NCI-H69 (cell line): ENCODE measurements at regions not wholly inside any gene's neighbourhood (a gene's known extent, or its start where the extent isn't known, plus 50 kb on each side); places are given as distances from the start of the nearest gene placed in this dataset.
A peak's percentile ranks its signal among the peaks of the same experiment; 100 is the strongest.
"Not testable (repeated sequence)": the region's sequence is repeated elsewhere in the genome, so short reads cannot be mapped to it uniquely, and the experiment has no call there.

ENCODE experiments used
- DNase-seq: peaks from one replicate; lab custom pipeline; 2025; lab: John Stamatoyannopoulos, UW

DNA sequence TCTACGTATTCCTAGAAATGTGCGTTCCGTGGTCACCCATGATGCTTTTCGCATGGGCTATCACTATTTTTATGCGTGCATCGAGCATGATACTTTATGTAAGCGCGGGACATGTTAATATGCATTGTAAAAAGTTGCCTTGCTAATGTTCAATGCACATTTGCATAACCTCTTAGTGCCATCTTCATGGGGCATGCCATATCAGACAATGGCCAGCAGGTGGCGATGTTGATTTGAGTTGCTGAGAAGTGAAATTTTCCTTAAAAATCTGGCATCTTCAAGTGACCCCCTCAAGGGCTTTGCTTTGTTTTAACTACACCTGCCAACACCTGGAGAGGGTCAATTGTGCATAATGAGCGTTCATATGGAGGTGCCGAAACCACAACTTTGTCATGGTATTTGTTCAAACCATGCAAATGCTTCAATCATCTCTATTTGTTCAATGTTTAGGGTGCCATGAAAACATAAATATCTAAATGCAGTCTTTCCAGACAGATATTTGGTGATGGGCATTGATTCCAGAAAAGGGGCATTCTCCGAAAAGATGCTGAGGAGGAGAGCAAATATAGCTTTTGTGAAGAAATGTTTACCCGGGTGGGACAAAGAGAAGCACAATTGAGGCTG is 833.9 kb upstream of the PRKX start:
- peak; percentile 89 for DNase-seq

DNA sequence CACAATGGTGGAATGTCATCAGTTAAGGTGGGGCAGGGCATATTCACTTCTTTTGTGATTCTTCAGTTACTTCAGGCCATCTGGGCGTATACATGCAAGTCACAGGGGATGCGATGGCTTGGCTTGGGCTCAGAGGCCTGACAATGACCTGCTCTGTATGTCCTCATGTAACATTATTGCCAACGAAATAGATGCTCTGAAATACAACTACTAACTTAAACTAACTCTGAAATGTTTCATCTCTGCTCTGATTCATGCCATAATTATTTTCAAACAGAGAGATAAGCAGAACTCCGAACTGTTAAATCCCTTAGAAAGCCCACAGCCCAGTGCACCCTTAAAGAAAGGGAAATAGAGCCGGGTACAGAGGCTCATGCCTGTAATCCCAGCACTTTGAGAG is 832.7 kb upstream of the PRKX start:
- DNase-seq, result not testable (repeated sequence)

DNA sequence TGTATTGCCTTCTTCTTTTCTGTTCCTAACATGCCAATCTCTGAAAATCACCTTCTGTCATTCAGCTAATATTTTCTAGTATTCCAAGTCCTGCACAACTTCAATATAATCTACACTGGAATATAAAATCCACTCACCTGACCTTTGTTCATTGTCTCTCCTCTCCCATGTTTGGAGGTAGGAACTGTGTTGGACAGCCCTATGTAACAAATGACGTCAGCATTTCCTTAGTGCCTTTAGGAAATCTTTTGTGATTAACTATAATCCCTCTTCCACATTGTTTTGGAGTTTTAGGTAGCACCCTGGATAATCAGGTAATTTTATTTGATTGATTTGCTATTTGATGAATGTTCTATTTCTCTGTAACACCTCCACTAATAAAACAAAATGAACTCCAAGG is 814.8 kb upstream of the PRKX start:
- no peak for DNase-seq

DNA sequence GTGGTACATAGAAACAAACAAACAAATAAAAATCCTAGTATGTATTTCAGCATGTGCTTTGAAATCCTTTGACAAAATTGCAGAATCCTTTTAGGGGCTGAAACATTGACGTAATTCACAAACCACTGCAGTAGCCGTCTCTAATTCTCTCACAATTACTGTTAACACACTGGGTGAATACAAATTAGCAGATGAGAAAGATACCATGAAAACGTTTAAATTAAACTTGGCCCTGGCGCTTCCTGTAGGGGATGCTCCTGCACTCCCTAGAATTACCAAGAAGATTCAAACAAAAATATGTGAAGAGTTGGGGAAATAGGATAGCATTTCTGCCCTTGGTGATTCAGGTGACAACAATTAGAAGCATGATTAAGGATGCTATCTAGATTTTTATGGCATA is 772.5 kb upstream of the PRKX start:
- DNase-seq, result no peak

DNA sequence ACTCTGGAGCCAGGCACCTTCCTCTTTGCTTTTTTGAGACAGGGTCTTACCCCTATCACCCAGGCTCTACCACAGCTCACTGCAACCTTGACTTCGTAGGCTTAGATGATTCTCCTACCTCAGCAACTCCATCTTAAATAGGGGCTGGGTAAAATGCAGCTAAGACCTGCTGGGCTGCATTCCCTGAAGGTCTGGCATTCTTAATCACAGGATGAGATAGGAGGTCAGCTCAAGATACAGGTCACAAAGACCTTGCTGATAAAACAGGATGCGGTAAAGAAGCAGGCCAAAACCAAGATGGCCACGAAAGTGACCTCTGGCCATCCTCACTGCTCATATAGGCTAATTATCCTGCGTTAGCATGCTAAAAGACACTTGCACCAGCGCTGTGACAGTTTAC is 770.8 kb upstream of the PRKX start:
- DNase-seq, result no peak

DNA sequence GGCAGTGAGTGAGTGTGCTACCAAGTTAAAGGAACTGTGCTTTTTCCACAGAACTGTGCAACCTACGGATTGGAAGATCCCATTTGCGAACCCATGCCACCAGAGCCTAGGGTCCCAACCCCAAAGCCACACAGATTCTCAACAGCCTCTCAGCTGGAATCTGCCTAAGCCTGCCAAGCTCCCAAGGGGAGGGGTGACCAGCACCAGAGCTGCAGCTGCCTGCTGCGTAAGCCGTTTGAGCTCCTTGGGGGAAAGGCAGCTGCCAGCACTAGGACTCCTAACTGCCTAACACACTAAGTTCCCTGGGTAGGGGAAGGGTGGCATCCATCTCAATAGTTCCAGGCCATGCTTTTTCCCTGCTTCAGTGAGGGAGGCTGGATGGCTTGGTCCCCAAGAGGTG is 738.1 kb upstream of the PRKX start:
- peak; percentile 1 for DNase-seq

DNA sequence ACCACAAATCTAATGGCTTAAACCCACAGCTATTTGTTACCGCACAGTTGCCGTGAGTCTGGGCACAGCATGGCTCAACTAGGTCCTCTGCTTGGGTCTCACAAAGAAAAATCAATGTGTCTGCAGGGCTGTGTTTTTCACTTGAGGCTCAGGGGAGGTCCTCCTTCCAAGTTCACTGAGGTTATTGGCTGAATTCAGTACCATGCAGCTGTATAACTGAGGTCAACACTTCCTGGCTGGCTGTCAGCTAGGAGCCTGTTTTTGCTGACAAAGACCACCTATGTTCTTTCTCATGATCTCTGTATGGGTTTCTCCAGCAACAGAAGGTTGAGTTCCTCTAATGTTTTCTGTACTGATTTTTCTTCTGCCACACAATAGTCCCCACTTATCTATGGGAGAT is 736.7 kb upstream of the PRKX start:
- no peak for DNase-seq

DNA sequence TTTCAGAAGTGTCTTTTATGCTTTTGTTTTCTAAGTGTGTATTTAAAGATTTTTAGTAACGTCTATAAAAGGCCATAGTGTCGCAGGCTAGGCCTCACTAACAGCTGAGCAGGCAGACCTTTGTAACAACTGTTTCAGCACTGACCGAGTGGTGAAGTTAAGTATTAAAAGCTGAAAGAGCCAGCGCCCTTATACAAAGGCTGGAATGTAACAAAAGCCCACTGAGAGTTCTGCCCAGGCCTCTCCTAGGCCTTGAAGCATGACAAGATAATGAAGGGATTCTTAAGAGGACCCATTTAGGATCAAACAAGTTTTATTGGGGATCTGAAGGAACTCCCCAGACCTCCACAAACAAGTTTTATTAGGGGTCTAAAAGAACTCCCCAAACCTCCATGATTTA is 722.5 kb upstream of the PRKX start:
- no peak for DNase-seq

DNA sequence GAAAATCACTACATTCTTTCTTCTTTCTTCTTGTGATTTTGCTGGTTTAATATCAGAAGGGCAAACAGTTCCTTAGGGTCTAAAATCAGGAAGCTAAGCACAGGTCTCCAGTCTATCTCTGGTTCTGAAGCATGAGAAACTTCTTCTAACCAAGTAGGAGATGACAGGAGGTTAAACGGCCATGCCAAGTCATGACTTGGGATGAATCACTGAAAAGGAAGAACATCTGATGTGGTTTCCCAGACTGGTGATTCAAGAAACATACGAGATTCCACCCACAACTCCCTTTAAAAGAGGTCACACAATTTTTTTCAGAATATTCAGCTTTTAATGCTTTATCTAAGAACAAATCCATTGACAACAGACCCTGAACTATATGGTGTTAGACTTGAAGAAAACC is 684.0 kb upstream of the PRKX start:
- DNase-seq, result no peak

DNA sequence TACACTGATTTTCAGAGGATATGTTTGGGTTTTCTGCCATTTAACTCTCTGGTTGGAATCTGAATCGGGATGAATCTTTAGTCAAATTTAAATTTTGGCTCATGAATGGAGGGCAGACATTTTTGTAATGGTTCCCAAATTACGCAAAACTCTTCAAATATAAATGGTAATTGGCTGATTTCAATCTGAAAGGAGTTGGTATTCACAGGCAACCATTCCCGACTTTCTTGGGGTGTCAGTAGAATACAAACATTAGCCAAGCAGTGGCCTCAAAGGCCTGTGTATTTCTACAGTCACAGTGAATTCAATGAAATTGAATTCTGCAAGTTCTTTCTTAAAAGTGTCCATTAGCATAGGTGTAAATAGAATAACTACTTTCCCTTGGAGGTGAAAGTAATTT is 668.8 kb upstream of the PRKX start:
- no peak for DNase-seq

DNA sequence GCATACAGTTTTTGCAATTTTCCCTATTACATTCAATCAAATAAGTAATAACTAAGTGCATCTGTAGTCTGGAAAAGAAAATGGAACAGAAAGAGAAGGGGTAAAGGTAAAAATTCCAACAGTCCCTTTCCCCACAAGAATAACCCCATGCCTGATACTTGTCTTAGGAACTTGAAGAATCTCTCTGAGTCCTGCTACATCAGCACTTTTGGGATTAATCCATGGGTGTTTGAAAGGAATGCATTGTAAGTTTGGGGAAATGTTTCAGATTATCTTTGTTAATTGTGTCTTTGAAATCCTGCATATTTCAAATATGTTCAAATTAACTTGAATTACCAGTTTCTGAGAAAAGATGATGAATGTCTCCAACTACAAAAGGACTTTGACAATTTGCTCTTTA is 667.3 kb upstream of the PRKX start:
- DNase-seq, result no peak

DNA sequence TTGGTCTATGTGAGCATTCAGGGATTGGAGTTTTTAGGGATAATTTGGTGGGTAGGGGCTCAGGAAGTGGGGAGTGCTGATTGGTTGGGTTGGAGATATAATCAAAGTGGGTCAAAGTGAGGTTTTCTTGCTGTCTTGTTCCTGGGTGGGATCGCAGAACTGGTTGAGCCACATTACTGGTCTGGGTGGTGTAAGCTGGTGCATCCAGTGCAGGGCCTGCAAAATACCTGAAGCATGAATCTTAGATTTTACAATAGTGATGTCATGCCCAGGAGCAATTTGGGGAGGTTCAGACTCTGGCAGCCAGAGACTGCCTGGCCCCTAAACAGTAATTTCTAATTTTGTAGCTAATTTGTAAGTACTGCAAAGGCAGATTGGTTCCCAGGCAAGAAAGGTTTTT is 665.6 kb upstream of the PRKX start:
- DNase-seq, result no peak

DNA sequence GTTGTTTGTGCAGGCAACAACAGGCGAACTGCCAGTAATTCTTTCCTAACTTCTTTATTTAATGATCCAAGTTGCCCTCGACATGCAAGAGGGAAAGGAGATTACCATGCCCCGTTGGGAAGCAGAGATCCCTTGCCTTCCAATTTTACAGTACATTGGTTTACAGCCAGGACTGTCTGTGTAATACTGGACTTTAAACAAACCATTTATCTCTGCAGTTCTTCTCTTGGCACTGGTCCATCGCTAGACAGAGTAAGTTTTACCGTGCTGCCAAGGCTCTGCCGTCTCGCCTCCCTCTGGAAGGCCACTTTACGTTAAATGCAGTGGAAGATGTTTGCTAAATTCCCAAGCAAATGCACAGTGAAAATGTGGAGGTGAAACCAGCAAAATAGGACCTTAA is 660.3 kb upstream of the PRKX start:
- peak; percentile 82 for DNase-seq

DNA sequence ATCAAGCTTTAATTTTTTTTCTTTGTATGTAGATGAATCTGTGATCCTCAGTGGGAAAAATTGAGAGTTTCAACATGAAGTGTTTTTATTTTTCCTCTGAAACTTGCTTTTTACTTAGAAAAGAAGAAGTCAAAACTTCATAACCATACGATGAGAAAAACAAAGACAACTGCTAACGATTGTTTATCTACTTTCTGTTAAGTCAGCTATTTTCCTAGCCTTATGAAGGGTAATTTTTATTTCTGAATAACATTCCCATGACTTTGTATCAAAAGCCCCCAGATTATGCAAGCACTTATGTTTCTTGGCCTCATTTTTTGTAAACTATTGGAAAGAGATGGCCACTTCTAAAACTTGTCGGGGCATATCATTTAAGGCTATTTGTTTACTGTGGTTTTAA is 645.1 kb upstream of the PRKX start:
- DNase-seq, result no peak

DNA sequence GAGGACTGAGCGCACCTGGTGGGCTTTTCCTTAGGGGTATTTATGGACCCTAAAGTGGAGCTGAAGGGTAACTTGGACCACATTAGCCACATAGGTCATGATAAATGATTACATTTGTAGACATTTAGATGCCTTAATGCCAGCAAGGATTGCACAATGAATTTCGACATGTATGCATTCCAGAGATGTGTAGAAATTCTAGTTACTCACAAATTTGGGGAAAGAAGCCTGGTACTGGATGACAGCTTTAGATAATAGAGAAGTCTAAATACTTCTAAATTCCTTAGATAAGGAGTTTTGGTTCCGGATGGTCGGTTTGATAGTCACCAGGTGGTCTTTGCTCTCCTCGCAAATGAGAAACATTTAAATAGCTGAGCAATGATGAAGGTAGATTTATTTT is 609.5 kb upstream of the PRKX start:
- DNase-seq, result no peak

DNA sequence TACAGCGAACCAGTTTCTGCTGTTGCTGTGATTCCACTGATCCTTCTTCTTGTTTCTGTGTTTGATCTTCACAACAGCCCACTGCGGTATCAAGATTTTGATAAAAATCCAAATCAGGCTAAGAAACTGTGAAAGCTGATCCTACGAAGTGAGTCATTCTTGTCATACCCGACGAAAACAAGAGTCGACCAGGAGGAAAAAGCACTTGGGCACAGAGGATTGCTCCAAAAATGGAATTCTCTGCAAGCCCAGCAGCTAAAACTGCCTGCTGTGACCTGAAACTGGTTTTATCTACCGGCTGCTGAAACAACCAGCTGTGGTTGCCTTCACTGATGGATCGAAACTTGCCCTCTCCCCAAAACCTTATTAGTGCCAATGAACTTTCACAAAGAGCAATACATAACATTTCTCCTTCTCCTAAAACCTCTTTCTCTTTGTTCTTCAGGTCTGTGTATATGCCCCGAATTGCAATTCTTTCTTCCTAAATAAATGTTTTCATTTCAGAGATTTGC is 607.0 kb upstream of the PRKX start:
- DNase-seq, result no peak

DNA sequence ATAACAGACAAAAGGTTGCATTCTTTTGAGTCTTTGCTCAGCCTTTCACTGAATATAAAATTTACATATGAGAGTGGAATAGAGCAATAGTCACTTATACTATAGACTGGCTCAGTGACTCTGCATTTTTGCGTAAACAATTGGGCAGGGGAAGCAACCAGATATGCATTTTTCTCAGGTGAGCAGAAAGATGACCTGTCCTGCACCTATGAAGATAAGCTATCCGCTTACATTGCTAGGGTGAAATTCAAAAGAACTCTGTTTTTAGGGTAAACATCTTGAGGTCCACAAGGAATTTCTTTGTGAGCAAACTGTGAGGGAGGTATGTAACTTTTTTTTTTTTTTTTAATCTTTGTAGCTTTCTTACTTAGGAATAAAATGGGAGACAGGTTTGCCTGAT is 602.4 kb upstream of the PRKX start:
- DNase-seq, result no peak

DNA sequence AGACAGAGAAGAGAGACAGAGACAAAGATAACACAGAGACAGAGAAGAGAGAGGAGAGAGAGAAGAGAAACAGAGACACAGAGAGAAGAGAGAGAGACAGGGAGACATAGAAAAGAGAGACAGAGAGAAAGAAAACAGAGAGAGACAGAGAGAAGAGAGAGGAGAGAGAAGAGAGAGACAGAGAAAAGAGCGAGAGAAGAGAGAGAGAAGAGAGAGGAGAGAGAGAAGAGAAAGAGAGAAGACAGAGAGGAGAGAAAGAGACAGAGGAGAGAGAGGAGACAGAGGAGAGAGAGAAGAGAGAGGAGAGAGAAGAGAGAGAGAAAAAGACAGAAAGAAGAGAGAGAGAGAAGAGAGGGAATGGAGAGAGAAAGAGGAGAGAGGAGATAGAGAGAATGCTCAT is 601.1 kb upstream of the PRKX start:
- no peak for DNase-seq

DNA sequence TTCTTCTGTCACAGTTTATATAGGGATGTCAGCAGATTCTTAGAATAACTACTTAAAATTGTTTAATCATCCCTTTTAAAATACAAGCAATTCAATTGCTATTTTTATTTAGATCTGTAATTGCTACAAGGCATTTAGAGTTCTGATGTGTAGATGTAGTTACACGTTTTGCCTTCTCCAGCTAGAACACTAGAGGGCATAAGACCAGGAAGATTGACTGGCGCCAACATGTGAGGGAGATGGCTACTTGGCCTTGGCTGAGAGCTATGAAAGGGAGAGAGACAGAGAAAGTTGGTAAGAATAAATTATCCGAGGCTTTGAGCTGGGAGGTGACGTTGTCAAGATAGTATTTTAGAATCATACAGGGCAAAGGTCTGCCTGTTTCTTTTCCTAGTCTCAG is 563.7 kb upstream of the PRKX start:
- peak; percentile 33 for DNase-seq

DNA sequence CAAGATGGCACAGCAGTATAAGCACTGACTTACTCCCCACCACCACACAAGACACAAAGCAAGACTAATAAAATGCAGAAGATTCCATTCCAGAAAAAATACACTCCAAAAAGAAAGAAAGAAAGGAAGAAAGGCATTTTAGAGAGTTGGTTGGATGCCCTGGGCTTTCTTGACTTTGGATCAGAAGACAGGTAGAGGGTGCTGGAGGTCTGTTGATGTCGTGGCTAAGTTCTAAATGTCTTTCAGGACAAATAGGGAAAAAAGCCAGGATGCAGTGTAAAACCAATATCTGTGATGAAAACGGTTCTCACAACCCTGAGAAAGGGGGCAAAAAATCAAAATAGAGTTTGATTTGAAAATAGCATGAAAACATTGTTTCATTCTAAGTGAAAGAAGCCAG is 555.2 kb upstream of the PRKX start:
- peak; percentile 44 for DNase-seq

DNA sequence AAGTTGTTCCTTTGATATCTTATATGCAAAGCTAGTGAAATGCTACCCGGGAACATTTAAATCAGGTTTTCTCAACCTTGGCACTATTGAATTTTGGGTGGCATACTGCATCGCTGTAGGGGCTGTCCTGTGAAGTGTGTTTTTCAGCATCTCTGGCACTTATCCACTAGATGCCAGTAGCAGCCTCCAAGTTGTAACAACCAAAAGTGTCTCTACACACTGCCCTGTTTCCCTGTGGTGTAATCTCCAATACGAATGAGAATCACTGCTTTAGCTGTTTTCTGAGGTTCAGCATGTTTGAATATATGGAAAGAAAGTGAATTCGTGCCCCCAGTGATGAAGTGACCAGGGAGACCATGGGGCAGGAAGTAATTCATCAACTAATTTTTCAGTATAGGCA is 551.6 kb upstream of the PRKX start:
- peak; percentile 26 for DNase-seq

DNA sequence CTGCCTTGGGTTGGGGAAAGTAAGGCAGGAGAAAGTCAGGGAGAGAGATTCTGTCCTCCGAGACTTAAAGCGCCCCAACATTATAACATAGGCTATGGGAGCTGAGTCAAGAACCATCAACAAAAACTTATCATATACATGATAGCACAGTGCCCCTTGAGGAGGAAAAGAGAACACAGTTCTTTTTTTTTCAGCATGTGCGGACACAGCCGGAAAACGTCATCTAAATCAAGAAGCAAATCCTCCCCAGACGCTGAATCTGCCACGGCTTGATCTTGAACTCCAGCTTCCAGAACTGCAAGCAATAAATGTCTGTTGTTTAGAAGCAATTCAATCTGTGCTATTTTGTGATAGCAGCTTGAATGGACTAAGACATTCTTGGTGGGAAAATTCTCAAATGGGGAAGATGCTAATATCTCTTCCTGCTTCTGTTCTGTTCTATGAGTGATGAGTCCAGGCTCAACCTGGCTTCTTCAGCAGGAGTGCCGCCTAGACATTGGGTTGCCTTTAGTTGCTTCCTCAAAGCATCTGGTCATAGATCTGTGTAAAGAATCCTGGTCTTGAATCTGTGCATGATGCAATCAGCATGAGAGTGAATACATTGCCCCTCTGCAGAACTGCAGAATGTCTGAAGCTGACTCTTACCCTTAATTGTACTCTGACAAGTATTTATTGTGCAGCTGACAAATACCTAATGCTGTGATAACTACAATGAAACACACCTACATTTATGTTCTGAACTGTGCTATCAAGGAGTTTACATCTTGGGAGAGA is 549.8 kb upstream of the PRKX start:
- peak; percentile 81 for DNase-seq

DNA sequence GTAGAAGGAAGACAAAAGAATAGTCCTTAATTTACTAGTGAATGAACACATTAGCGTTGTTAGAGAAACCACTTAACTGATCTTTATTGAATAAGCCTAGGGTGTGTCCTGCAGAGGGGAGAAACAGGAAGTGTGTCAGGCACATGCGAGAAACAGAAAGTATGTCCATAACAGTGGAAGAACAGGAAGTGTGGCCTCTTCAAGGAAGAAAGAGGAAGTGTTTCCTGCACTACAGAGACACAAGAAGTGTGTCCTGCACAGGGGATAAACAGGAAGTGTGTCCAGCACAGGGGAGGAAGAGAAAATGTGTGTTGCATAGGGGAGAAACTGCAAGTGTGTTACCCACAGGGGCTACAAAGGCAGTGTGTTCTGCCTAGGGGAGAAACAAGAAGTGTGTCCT is 539.6 kb upstream of the PRKX start:
- DNase-seq, result peak; percentile 37

DNA sequence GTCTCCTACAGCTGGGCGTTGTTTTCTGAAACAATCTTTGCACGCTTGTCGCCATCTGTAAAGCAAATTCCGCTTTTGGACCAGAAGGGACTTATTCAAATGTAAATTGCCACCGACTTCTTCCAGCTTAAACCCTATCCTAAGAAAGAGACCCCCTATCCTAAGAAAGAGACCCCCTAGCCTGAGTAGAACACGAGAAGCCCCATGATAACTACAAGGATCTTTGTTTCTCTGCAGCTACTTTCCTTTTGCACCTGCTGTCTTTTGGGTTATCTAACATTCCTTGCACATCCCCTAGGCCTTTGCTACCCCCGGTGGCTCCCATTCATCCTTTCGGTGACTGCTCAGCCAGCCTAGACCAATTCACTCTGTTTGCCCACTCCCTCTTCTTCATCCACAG is 536.0 kb upstream of the PRKX start:
- DNase-seq, result no peak
